Stimulated activated CD4-positive, alpha-beta T cell treated with anti-CD3 and anti-CD28 coated beads, Interleukin-2, amount 100 ng/mL, for 24 hours (primary cell): ENCODE measurements at regions not wholly inside any gene's neighbourhood (a gene's known extent, or its start where the extent isn't known, plus 50 kb on each side); places are given as distances from the start of the nearest gene placed in this dataset.

Experiments
- DNase-seq, 2 donors: peaks; one replicate each; pipeline ENCODE4 v3.0.0-alpha.2; 2020

DNA sequence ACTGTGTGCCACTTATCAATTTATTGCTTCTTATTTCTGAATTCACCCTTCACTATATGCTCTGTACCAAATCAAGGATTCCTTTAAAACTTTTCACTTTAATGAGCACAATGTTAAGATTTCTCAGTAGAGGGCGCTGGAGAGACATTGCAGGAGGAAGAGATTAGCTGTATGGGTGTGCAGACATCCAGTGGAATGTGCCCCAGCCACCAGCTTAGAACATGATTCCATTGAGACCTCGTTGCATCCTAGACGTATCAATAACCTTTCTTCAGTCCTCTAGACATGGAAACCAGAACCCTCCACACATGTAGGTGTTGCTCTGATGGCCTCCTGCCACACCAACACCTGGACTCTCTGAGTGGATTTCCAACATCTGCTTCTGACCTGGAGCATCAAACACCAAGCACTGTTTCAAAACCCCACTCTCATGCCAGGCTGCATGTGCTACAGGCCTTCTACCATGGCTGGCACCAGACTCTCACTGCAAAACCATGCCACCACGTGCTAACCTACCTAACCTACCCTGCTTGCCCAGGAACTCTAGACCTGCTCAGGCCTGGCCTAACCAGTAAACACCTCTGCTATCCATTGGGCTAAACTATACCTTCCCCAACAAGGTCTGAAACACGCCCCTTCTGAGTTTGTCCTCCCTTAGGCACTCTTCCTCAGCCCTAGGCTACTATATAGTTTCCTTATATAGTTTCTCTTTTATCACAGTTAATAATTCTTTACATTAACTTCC is 633.2 kb upstream of the PKDCC start:
- no peak for DNase-seq

DNA sequence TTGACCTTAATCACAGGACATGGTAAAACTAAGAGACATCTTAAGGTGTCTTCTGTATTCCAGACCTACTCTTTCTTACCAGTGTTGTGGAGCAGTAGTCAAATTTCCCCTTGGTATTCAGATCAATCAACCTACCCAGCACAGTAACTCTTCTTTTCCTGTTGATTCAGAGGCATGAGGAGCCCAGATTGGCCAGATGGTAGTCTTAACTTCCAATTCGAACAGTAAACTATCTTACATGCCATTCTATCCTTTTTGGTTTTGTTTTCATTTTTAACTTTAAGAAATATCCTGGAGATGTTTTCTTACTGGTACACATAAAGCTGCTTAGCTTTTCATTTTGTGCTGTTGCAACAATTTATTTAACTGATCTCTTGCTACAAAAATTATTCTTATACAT is 630.3 kb upstream of the PKDCC start:
- no peak for DNase-seq

DNA sequence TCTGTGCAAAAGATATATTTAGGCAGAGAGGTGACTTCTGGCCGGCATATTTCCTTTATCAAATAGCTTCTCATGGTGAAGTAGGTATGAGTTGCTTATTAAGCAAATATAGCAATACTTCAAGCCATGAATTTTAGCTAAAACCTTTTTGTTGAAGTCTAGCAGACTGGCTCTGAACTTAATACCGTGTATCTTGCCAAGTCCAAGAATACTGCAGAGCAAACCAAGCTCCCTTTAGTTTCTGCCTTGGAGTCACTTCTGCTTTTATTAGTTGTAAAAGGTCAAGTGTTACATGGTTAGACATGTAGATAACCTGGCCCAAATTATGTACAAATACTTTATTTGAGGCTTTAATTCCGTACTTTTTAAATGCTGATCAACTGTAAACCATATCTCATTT is 627.6 kb upstream of the PKDCC start:
- DNase-seq, result no peak

DNA sequence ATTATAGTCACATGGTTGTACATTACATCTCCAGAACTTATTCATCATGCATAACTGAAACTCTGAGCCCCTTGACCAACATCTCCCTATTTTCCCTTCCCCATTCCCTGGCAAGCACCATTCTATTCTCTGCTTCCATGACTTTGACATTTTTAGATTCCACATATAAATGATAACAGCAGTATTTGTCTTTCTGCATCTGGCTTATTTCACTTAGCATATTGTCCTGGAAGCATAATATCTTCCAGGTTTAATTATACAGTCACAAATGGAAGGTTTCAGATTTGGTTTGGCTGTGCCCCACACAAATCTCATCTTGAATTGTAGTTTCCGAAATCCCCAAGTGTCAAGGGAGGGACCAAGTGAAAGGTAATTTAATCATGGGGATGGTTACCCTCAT is 626.9 kb upstream of the PKDCC start:
- no peak for DNase-seq

DNA sequence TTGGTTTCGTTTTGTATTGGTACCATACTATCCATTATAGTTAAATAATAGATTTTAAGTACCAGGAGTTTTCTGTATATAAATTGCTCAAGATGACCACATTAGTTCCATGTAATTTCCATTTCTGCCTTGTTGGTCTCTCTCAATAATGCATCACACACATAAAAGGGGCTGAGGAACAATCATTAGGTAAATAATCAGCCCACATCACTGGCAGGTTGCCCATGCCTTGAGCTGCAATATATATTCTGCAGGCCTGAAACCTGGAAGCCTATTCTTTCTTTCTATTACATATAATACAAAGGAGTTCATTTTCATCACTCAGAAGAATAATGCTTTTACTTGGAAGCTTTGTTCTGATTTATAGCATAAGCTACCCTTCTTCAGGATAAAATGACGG is 616.1 kb upstream of the PKDCC start:
- no peak for DNase-seq

DNA sequence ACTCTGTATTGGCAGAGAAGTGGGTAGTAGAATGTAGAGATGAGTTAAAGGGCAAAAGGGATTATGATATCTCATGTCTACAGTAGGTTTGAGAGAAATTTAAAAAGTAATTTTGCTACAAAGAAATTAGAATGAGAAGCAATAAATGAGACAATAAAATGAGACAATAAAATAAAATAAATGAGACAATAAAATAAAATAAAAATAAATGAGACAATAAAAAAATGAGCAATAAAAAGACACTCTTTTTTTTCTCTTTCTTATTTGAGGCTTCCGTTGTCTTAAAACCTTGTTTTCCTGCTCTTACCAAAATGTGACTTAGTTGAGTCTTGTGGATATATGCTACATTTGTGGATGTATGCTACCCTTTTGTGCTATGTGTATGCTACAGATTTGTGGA is 615.4 kb upstream of the PKDCC start:
- no peak for DNase-seq

DNA sequence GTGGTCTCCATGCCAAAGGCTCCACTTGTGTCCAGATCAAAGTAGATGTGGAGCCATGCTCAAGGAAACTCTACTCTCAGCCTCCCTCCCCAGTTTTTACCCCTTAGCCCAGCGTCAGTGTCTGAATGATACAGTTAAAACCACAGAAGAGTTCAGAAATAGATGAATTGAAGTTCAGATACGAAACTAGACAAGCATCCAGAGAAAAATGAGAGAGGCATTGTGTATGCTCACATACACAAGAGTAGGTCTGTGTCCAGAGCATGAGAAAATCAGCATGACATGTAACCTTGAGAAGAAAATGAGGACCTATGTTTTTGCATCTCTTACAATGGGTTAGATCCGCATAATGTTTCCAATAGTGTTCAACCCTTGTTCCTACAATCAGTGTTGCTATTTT is 612.8 kb upstream of the PKDCC start:
- no peak for DNase-seq

DNA sequence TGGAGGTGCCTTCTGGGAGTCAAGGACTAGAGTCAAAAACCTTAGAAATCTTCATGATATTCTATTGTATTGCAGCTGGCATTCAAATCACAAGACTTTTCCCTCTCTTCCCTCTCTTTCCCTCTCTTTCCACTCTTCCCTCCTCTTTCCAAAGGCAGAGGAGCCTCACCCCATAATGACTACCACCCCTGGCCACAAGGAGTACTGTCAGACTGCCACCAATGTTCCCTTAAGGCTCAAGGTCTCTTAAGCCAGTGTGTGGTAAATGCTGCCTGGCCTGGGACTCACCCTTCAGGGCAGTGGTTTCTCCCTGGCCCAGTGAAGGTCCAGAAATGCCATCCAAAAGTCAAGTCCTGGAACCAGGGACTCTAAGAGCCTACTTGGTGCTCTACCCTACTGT is 605.9 kb upstream of the PKDCC start:
- no peak for DNase-seq

DNA sequence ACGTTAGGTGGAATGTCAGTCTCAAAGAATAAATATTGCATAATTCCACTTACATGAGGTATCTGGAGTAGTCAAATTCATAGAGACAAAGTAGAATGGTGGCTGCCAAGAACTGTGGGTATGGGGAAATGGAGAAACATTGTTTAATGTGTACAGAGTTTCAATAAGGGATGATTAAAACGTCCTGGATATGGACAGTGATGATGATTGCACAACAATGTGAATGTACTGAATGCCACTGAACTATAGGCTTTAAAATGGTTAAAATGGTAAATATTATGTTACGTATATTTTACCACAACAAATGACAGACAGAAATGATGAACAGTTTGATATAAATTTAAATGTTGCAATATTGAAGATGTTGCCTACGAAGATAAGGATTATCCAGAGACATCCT is 602.0 kb upstream of the PKDCC start:
- DNase-seq, result no peak

DNA sequence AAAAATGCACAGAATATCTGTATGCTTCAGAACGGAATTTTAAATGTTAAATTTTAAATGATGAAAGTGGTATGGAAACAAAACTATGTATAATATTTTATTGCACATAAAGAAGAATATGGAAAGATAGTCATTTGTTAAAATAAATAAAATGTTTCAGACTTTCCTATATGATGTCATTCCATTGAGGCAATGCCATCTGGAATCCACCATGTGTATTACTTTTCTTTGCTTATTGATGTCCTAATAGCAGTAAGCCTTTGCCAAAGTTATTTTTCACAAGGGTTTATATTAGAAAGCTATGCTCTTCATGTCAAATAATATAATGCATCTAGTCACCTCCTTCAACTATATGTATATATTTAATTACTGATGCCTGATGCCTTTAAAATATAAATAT is 601.6 kb upstream of the PKDCC start:
- DNase-seq, result no peak

DNA sequence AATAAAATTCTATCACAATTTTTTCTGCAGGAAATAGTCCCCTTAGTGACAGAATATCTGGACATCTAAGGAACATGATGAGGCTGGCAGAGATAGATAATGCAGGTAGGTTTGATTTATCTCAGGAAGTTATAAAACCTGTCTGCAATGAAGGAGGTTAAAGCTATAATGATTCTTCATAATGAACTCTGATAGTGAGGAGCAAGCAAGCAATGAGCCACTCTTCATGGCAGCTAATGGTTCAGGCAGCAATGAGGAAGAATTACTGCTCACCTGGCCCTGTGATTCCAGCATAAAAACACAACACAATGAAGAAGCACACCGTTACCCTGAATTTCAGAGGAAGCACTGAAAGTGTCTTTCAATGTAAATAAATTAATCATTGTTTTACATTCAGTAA is 599.6 kb upstream of the PKDCC start:
- no peak for DNase-seq

DNA sequence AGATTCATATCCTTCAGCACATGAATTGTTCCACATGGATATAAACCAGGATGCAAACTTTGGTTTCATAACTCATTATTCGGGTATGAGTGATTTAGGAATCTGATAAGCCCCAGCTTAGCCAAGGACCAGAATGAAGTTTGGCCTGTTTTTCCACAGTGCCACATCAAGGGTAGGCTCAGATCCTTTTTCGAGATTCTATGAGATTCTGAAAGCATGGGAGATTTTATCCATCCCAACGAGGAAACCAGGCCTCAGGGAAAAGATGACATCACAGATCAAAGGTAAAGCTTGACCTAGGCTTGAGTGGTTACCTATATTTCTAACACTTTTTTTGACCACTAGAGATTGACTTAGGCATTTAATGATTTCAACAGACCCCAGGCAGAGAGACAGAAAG is 590.8 kb upstream of the PKDCC start:
- no peak for DNase-seq

DNA sequence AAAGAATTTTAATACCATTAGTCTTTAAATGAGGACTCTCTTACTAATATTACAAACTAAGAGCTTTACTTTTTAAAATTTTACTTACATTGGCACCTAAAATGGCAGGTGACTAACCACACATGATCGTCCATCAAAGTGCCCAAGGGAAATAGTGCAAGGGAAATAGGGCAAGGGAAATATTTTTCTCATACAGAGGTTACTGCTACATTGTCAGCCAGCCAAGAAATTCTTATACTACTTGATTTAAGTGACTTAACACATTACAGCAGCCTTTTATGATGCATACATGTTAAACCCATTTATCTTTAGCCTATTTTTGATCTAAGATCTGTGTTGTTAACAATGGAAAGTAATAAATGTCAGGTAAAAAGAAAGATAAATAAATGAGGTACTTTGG is 587.2 kb upstream of the PKDCC start:
- DNase-seq, result no peak

DNA sequence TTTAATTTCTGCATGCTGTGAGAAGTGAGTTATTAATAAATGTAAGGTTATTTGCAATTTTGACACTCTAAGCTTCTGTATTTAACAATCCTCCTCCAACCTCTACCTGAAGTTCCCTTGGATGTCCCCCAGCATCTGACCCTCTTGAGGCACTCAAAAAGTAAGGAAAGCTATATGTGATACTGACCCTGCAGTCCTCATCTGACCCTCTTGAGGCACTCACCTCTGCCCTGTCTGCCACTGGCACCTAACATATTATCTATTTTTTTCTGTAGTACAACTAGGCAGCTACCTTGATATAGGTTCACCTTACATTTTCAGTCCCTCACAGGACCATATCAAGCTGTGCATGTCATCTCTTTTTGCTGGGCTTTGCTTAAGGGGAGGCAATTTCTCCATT is 583.4 kb upstream of the PKDCC start:
- no peak for DNase-seq

DNA sequence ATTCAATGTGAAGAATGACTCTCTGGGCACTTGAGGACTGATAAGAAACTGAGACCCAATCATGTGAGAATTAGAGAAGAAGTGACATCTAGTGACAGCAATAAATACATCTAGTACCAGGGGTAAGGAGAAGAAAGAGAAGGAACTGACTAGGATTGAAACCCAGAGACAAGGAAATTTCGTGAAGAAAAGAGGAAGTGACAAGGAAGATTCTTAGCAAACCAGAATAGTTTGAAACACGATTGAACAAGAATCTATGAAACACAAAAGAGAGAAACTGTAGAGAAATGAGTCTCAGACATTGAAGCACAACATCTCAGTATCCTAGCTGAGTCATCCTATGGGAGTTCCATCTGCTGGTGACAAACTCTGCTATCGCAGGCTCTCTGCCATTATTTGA is 571.9 kb upstream of the PKDCC start:
- no peak for DNase-seq

DNA sequence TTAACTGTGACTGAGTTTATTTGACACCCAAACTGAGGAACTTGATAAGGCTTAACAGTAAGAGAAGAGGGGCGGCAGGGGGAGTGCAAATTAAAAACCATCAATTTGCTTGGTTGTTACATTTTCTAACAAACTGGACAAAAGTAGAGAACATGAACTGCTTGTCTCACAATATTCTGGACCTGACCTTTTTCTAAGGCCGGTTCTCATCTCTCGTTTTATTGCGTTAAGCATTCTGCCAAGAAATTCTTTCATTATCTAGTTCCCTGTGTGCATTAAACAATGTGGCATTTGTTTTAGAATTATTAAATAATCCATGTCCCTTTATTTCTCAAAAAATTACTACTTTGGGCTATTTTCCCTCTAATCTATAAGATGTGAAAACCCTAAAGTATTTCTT is 565.2 kb upstream of the PKDCC start:
- DNase-seq, result no peak

DNA sequence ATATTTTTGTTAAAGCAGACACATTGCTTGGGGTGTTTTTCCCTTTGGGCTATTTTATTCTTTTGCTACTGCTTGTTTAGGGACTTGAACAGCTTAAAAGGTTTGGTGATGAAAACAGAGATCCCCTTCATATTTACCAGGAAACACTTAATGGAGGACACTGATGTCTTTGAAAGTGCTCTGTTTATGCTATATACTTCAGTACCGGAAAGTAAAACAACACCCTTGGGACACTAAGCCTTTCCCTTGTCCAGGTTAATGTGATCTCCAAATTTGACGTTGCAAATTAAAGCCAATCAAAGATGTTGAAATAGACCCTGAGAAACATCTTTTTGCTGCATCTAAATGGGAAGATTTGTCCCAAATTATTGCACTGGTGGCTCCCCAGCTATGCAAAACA is 564.6 kb upstream of the PKDCC start:
- DNase-seq, result no peak

DNA sequence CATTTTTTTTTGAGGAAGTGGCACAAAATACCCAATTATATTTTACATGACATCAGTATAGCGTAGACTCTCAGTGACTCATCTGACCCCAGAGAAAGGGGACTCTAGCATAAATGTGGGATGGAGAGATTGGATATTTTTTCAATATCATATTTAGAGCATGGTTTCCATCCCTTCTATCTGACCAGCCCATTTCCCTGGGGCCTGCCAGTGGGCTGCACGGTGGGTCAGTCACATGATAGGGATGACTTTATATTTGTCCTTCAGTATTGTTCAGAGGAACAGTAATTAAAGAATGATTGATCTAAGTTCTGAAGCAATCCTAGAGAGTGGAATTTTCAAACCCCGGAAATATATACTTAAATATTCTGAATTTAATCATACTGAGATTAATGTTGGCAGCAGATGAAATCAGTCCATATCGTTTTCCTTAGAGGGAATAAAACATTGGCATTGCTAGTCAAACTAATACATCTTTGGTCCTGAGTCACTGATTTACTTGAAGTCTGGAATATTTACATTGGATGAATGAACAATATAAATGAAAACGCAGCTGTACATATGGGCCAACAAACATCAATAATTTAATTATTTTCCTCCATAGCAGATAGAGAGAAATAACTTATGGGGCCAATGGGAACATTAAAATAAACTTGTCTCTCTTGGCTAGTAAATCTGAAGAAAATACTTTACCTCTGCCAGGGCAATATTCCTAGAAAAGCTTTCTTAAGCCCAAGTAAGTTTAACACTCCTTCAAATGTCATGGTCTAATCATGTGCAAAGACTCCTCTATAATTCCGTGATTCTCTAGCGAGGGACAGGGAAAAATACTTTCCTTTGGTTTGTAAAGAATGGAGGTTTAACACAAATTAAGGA is 563.6 kb upstream of the PKDCC start:
- DNase-seq, result no peak

DNA sequence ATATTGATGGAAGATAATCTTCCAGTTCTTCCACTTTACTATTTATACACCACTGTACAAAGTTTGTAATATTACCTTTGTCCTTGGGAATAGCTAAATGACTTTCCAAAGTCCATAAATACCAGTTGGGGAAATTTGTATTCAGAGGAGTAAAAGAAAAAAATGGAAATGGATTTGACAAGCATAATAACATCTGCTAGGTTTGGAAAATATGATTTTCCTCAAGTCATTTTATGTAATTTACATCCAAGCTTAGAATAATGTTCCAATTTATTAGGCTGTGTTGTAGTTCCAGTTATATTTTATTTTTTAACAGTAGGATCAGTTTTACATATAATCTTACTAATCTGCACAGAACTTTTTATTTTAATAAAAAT is 563.0 kb upstream of the PKDCC start:
- no peak for DNase-seq

DNA sequence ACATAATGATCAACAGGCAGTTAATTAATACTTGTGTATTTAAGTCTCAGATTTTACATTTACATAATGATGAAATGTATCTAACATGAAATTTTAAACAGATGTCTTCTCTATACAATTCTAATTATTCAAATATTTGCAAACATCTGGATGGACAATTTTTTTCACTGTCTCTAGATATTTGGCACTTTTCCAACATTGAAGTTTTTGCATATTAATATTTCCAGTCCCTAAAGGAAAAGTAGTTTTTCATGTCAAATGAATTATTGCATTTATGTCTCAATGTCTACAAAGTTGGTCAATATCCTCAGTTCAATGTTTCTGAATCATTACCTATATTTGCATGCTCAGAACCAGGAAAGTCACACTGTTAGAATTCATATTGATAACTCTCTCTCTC is 560.9 kb upstream of the PKDCC start:
- no peak for DNase-seq

DNA sequence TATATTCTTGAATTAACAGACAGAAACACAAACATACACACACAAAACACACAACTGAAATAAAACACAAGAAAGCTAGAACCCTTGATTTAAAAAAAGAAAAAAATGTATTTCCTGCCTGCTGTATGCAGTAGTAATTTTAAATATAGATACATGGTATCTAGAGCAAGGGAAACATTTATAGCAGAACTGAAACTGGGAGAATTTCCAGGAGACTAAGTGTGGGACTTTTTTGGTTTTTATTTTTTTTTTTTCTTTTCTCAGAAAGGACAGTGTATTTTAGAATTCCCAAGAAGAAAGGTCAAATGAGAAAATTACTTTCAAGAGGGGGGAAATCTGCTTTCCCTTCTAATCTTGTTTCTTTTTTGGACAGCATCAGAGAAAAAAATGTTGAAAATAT is 558.9 kb upstream of the PKDCC start:
- DNase-seq, result no peak

DNA sequence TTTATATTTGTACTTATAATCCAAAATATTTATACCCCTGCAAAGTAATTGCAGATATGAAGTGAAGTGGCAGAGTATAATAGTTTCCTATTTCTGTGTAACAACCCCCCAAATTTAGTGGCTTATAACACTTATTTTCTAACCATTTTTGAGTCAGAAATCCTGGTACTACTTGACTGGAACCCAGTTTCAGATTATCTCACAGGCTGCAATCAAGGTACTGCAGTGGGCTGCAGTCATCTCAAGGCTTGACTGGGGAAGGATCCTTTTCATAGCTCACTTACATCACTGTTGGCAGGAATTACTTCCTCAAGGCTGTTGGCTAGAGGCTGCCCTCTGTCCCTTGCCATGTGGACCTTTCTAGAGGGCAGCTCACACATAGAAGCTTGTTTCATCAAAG is 558.2 kb upstream of the PKDCC start:
- DNase-seq, result no peak

DNA sequence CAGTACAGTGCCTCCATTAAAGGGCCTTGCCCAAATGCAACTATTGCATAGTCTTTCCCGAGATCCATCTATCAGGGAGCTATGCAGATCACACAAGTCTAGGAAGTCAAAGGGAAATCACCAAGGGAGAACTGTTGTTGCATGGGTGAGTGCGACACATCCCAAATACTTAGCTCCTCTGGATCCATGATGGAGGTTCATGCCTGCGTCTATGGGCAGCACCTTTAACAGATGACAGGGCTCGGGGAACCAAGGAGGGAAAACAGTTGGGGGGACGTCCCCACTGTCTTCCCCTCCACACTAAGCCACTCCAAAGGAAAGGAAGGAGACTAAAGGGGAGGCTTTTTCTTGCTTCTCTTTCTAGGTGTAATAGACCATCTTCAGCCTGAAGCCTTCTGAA is 552.8 kb upstream of the PKDCC start:
- DNase-seq, result peak in 1 of 2 donors; percentile 8

DNA sequence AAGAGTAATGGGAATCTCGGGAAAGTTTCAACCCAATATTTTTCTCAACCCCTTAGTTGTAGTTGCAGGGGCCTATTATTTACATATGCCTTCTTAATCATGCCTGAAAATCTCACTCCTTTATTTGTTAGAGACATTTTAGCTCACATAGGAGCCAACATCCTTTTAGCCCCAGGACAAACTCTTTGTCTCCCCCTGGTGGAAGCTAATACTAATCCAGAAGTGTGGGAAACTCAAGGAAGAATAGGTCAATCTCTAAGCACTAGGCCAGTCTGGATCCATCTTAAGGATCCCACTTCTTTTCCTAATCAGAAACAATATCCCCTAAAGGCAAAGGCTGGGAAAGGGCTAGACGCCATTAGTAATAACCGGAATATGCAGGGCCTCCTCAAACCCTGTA is 550.9 kb upstream of the PKDCC start:
- no peak for DNase-seq

DNA sequence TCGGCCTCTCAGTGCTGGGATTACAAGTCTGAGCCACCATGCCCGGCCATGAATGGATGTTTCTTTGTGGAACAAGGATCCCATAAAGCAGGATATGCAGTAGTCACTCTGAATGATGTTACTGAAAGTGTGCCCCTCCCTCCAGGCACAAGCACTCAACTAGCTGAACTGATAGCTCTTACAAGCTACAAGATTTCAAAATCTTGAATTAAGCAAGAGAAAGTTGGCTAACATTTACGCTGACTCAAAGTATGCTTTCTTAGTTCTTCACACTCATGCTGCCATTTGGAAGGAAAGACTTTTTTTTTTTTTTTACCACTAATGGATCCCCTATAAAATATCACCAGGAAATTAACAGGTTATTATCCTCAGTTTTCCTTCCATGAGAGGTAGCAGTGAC is 549.0 kb upstream of the PKDCC start:
- no peak for DNase-seq
